ENCODE measurements at regions not wholly inside any gene's neighbourhood (a gene's known extent, or its start where the extent isn't known, plus 50 kb on each side); places are given as distances from the start of the nearest gene placed in this dataset.

DNA sequence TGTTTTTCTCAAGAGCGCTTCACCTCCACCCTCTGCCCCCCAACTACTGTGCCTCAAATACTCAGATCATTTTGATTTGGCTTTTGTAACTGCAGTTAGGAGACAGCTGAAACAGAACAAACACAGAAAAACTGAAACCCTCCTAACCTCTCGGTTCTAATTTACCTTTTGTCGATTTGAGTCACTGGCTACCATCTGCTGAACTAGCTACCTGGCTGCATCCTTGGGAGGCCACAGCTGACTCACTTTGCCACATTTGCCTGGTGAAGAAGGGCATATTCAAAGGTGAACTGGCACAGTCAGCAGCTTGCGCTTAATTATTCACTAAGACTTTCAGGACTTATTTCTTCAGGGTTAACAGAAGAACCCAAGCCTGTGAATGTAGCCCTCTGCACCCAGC is 117.7 kb downstream of the FOXB1 start:
- TF ChIP-seq, protein P1, sequence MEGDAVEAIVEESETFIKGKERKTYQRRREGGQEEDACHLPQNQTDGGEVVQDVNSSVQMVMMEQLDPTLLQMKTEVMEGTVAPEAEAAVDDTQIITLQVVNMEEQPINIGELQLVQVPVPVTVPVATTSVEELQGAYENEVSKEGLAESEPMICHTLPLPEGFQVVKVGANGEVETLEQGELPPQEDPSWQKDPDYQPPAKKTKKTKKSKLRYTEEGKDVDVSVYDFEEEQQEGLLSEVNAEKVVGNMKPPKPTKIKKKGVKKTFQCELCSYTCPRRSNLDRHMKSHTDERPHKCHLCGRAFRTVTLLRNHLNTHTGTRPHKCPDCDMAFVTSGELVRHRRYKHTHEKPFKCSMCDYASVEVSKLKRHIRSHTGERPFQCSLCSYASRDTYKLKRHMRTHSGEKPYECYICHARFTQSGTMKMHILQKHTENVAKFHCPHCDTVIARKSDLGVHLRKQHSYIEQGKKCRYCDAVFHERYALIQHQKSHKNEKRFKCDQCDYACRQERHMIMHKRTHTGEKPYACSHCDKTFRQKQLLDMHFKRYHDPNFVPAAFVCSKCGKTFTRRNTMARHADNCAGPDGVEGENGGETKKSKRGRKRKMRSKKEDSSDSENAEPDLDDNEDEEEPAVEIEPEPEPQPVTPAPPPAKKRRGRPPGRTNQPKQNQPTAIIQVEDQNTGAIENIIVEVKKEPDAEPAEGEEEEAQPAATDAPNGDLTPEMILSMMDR (conservative IDR thresholded peaks at IDR 0.05 in 1 of 2, IDR thresholded peaks at IDR 0.05 in 1 of 2; ENCODE audit: low read depth in 1 of 2, low read length in 2 of 2): no peak
- TF ChIP-seq EZH2 (IDR thresholded peaks at IDR 0.05; ENCODE audit: low read length, missing control alignments): no peak

All from fibroblast of lung (primary cell).